SK-N-SH (cell line): ENCODE measurements at regions not wholly inside any gene's neighbourhood (a gene's known extent, or its start where the extent isn't known, plus 50 kb on each side); places are given as distances from the start of the nearest gene placed in this dataset.

ENCODE experiments used
- CTCF ChIA-PET: fragments of 300-600, 350-600 bp; formaldehyde crosslinking; extraction: SDS; loops from one replicate; lab custom pipeline; 2021; lab: Yijun Ruan, JAX
- POLR2A ChIA-PET: fragments of 350-600 bp; sonication (Branson Sonifier 250); formaldehyde crosslinking; extraction: SDS; loops from one replicate; lab custom pipeline; 2020; ENCODE audit warnings: antibody characterized with exemption, inconsistent platforms; lab: Yijun Ruan, JAX
- DNase-seq: peaks from one replicate; pipeline ENCODE4 v3.0.0; 2012
- H2AFZ ChIP-seq: fragments of 200-600 bp; sonication (generic); 2 replicates; pipeline ENCODE4 v1.8.1; 2016; ENCODE audit warnings: antibody characterized with exemption, mild to moderate bottlenecking, low read depth
- H3F3A ChIP-seq: fragments of 200-600 bp; sonication (generic); replicated peaks from 2 replicates; pipeline ENCODE3; 2016; ENCODE audit warnings: antibody characterized with exemption, mild to moderate bottlenecking; ENCODE audit not compliant: insufficient read depth
- H3K27ac ChIP-seq, 2 experiments: fragments of 200-500 bp in 1 of 2; fragments of 200-600 bp in 1 of 2; sonication (Bioruptor generic) in 1 of 2; sonication (generic), shearing (Covaris generic) in 1 of 2; 2 replicates each; pipeline versions ENCODE4 v1.5.1 to v1.6.1; 2014 to 2016; ENCODE audit warnings: low read depth in 2 of 2, inconsistent platforms in 1 of 2, low read length in 1 of 2, mild to moderate bottlenecking in 1 of 2, mixed read lengths in 1 of 2
- H3K27me3 ChIP-seq: fragments of 200-600 bp; sonication (generic), shearing (Covaris generic); 2 replicates; pipeline ENCODE4 v1.6.1; 2016; ENCODE audit warnings: mixed run types; ENCODE audit not compliant: insufficient read depth
- H3K36me3 ChIP-seq, 2 experiments: fragments of 200-500 bp in 1 of 2; fragments of 200-600 bp in 1 of 2; sonication (Bioruptor generic) in 1 of 2; sonication (generic) in 1 of 2; replicated peaks in 1 of 2; 2 replicates each; pipeline versions ENCODE3 to v1.5.1; 2014 to 2016; ENCODE audit warnings: low read length in 1 of 2, mild to moderate bottlenecking in 1 of 2; ENCODE audit not compliant: insufficient read depth in 2 of 2, control insufficient read depth in 1 of 2
- H3K4me1 ChIP-seq, 2 experiments: fragments of 200-500 bp in 1 of 2; fragments of 200-600 bp in 1 of 2; sonication (Bioruptor generic) in 1 of 2; sonication (generic), shearing (Covaris generic) in 1 of 2; 2 replicates each; pipeline versions ENCODE4 v1.5.1 to v1.6.1; 2014 to 2016; ENCODE audit warnings: low read depth in 1 of 2, low read length in 1 of 2, mixed run types in 1 of 2; ENCODE audit not compliant: insufficient read depth in 2 of 2, control insufficient read depth in 1 of 2
- H3K4me2 ChIP-seq: fragments of 200-600 bp; sonication (generic), shearing (Covaris generic); 2 replicates; pipeline ENCODE4 v1.6.1; 2017; ENCODE audit warnings: mixed run types
- H3K4me3 ChIP-seq, 2 experiments: fragments of 200-500 bp in 1 of 2; fragments of 200-600 bp in 1 of 2; sonication (Bioruptor generic) in 1 of 2; sonication (generic), shearing (Covaris generic) in 1 of 2; 2 replicates each; pipeline versions ENCODE4 v1.5.1 to v1.8.1; 2014 to 2016; ENCODE audit warnings: low read depth in 2 of 2, inconsistent platforms in 1 of 2, low read length in 1 of 2, mild to moderate bottlenecking in 1 of 2, mixed read lengths in 1 of 2, moderate library complexity in 1 of 2
- H3K79me2 ChIP-seq: fragments of 200-600 bp; sonication (generic); 2 replicates; pipeline ENCODE4 v1.8.1; 2017; ENCODE audit warnings: mild to moderate bottlenecking; ENCODE audit not compliant: insufficient read depth
- H3K9ac ChIP-seq: fragments of 200-600 bp; sonication (generic); 2 replicates; pipeline ENCODE4 v1.6.1; 2017; ENCODE audit warnings: mixed run types
- H3K9me2 ChIP-seq: fragments of 200-600 bp; sonication (generic); 2 replicates; pipeline ENCODE4 v1.6.1; 2017; ENCODE audit warnings: mixed run types
- H3K9me3 ChIP-seq: fragments of 200-600 bp; sonication (generic); 2 replicates; pipeline ENCODE4 v1.6.1; 2017; ENCODE audit warnings: mixed run types, mild to moderate bottlenecking, moderate library complexity
- H4K20me1 ChIP-seq: fragments of 200-600 bp; sonication (generic); 2 replicates; pipeline ENCODE4 v1.6.1; 2017; ENCODE audit warnings: mild to moderate bottlenecking, mixed run types; ENCODE audit not compliant: insufficient read depth
- EP300 ChIP-seq, 2 experiments: IDR thresholded peaks; 2 replicates each; pipeline versions ENCODE4 v1.4.0 to v1.6.1; 2012; ENCODE audit warnings: borderline replicate concordance in 1 of 2, low read depth in 1 of 2, low read length in 1 of 2
- EZH2phosphoT487 ChIP-seq: fragments of 200-600 bp; sonication (generic); IDR thresholded peaks from 2 replicates; pipeline ENCODE4 v1.6.1; 2017; ENCODE audit warnings: low read depth, mixed run types, mild to moderate bottlenecking, antibody characterized with exemption, moderate library complexity, borderline replicate concordance
- FOSL2 ChIP-seq: IDR thresholded peaks from 2 replicates; pipeline ENCODE4 v1.4.0; 2012; ENCODE audit warnings: low read depth, mild to moderate bottlenecking, moderate library complexity, borderline replicate concordance
- IRF3 ChIP-seq: fragments of 150-350 bp; IDR thresholded peaks from 2 replicates; pipeline ENCODE4 v1.6.1; 2016; ENCODE audit warnings: mild to moderate bottlenecking, low read depth, low read length
- JUND ChIP-seq: IDR thresholded peaks from 2 replicates; pipeline ENCODE4 v1.4.0; 2012
- POLR2AphosphoS5 ChIP-seq: IDR thresholded peaks from 2 replicates; pipeline ENCODE4 v1.6.1; 2012; ENCODE audit warnings: low read depth, low read length
- RCOR1 ChIP-seq: fragments of 150-350 bp; IDR thresholded peaks from 2 replicates; pipeline ENCODE4 v1.6.1; 2017; ENCODE audit warnings: antibody characterized with exemption, low read length
- RXRA ChIP-seq: IDR thresholded peaks from 2 replicates; pipeline ENCODE4 v1.4.0; 2012; ENCODE audit warnings: low read depth, mild to moderate bottlenecking, borderline replicate concordance
- ZBTB33 ChIP-seq: IDR thresholded peaks from 2 replicates; pipeline ENCODE4 v1.4.0; 2012; ENCODE audit warnings: low read depth, borderline replicate concordance
- WGBS: methylation state at CpG from one replicate; pipeline ENCODE4 v1.1.6; 2017; ENCODE audit warnings: low lambda C conversion rate; 5-methylcytosine and 5-hydroxymethylcytosine counted together
- TF ChIP-seq, protein P1 (sequence below): IDR thresholded peaks from 2 replicates; pipeline ENCODE4 v1.6.1; 2012; ENCODE audit warnings: mild to moderate bottlenecking, low read depth, low read length, moderate library complexity

GRCh38 chr18:67613731-67614130 lies 97.2 kb upstream of the DSEL start:
- Histone ChIP-seq H3K4me3 (no peak overlapping the region), H3K36me3 (no peaks in the 10 kb centered on the region), H3K27ac (no peak overlapping the region)
- TF ChIP-seq RXRA (no peak), IRF3 (no peak), EP300 (IDR thresholded peaks at IDR 0.05; ENCODE audit: borderline replicate concordance in 1 of 2, low read depth in 1 of 2, low read length in 1 of 2) (no peak), EZH2phosphoT487 (no peak), JUND (no peak)
- TF ChIP-seq, all 33 proteins: peak for 0
- H3K9ac ChIP-seq: no peak overlapping the region
- no peaks in the 10 kb centered on the region for H3K79me2 ChIP-seq
- peaks cover 9% of the 10 kb centered on the region for H3F3A ChIP-seq
- no peaks in the 10 kb centered on the region for H4K20me1 ChIP-seq
- ChIA-PET CTCF (no interaction called here), POLR2A (no interaction called here)
- no peak overlapping the region for H2AFZ ChIP-seq
- H3K9me2 ChIP-seq: no peaks in the 10 kb centered on the region
- H3K9me3 ChIP-seq: no peaks in the 10 kb centered on the region
- H3K4me1 ChIP-seq: peaks cover 0 to 9% of the 10 kb centered on the region in 2 experiments; a peak in 2 of 4 replicates
- no peak overlapping the region for H3K4me2 ChIP-seq
- WGBS: 87% methylated on average over 5 of the region's 5 CpGs
- DNase-seq: no peak
- H3K27me3 ChIP-seq: no peaks in the 10 kb centered on the region

GRCh38 chr18:67612281-67612680 lies 95.8 kb upstream of the DSEL start:
- H3K4me1 ChIP-seq: peaks cover 0 to 9% of the 10 kb centered on the region in 2 experiments; a peak in 2 of 4 replicates
- no peak overlapping the region for H3K4me2 ChIP-seq
- DNase-seq: no peak
- H3F3A ChIP-seq: peaks cover 18% of the 10 kb centered on the region
- WGBS: 70% methylated on average over 1 of the region's 1 CpG
- no peaks in the 10 kb centered on the region for H3K27me3 ChIP-seq
- POLR2A ChIA-PET: no interaction called here
- H4K20me1 ChIP-seq: no peaks in the 10 kb centered on the region
- no peaks in the 10 kb centered on the region for H3K36me3 ChIP-seq
- no peak overlapping the region for H3K27ac ChIP-seq
- H3K9ac ChIP-seq: no peak overlapping the region
- H2AFZ ChIP-seq: no peak overlapping the region
- no peaks in the 10 kb centered on the region for H3K79me2 ChIP-seq
- TF ChIP-seq FOSL2 (no peak), ZBTB33 (no peak), RCOR1 (no peak), POLR2AphosphoS5 (no peak), JUND (no peak), EP300 (IDR thresholded peaks at IDR 0.05; ENCODE audit: borderline replicate concordance in 1 of 2, low read depth in 1 of 2, low read length in 1 of 2) (no peak)
- TF ChIP-seq, protein P1, sequence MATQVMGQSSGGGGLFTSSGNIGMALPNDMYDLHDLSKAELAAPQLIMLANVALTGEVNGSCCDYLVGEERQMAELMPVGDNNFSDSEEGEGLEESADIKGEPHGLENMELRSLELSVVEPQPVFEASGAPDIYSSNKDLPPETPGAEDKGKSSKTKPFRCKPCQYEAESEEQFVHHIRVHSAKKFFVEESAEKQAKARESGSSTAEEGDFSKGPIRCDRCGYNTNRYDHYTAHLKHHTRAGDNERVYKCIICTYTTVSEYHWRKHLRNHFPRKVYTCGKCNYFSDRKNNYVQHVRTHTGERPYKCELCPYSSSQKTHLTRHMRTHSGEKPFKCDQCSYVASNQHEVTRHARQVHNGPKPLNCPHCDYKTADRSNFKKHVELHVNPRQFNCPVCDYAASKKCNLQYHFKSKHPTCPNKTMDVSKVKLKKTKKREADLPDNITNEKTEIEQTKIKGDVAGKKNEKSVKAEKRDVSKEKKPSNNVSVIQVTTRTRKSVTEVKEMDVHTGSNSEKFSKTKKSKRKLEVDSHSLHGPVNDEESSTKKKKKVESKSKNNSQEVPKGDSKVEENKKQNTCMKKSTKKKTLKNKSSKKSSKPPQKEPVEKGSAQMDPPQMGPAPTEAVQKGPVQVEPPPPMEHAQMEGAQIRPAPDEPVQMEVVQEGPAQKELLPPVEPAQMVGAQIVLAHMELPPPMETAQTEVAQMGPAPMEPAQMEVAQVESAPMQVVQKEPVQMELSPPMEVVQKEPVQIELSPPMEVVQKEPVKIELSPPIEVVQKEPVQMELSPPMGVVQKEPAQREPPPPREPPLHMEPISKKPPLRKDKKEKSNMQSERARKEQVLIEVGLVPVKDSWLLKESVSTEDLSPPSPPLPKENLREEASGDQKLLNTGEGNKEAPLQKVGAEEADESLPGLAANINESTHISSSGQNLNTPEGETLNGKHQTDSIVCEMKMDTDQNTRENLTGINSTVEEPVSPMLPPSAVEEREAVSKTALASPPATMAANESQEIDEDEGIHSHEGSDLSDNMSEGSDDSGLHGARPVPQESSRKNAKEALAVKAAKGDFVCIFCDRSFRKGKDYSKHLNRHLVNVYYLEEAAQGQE: no peak
- TF ChIP-seq, all 33 proteins: peak for 0
- H3K4me3 ChIP-seq: no peak overlapping the region
- no peaks in the 10 kb centered on the region for H3K9me3 ChIP-seq
- H3K9me2 ChIP-seq: no peaks in the 10 kb centered on the region
- CTCF ChIA-PET: no interaction called here
